Mesenchymal stem cell (in vitro differentiated cells and primary cell): ENCODE measurements at regions not wholly inside any gene's neighbourhood (a gene's known extent, or its start where the extent isn't known, plus 50 kb on each side); places are given as distances from the start of the nearest gene placed in this dataset.
"Not testable (repeated sequence)": the region's sequence is repeated elsewhere in the genome, so short reads cannot be mapped to it uniquely, and the experiment has no call there.

Source experiments
- DNase-seq: peaks from one replicate; pipeline ENCODE4 v3.0.0-alpha.2; 2013
- H2AFZ ChIP-seq: one replicate; pipeline ENCODE4 v1.6.1; 2013; ENCODE audit warnings: low read depth, mild to moderate bottlenecking, control low read depth, inconsistent platforms, low read length, moderate library complexity
- H2AK5ac ChIP-seq: 2 replicates; pipeline ENCODE4 v1.6.1; 2013; ENCODE audit warnings: low read length, moderate library complexity, mild to moderate bottlenecking, inconsistent platforms; ENCODE audit not compliant: severe bottlenecking
- H2BK120ac ChIP-seq: one replicate; pipeline ENCODE4 v1.6.1; 2013; ENCODE audit warnings: low read depth, mild to moderate bottlenecking, inconsistent platforms, low read length, moderate library complexity
- H2BK12ac ChIP-seq, 2 experiments: one replicate each; pipeline ENCODE4 v1.6.1; 2013; ENCODE audit warnings: inconsistent platforms in 2 of 2, low read length in 2 of 2, mild to moderate bottlenecking in 2 of 2, moderate library complexity in 2 of 2, control low read depth in 1 of 2
- H2BK15ac ChIP-seq: one replicate; pipeline ENCODE4 v1.6.1; 2013; ENCODE audit warnings: mild to moderate bottlenecking, low read depth, inconsistent platforms; ENCODE audit not compliant: poor library complexity, severe bottlenecking
- H2BK5ac ChIP-seq: 2 replicates; pipeline ENCODE4 v1.6.1; 2013; ENCODE audit warnings: low read depth, mild to moderate bottlenecking, low read length, control low read depth, inconsistent platforms; ENCODE audit not compliant: poor library complexity, severe bottlenecking
- H3K14ac ChIP-seq, 2 experiments: one replicate each; pipeline ENCODE4 v1.6.1; 2013; ENCODE audit warnings: inconsistent platforms in 2 of 2, low read length in 2 of 2, control low read depth in 1 of 2, mild to moderate bottlenecking in 1 of 2, moderate library complexity in 1 of 2
- H3K18ac ChIP-seq, 2 experiments: one replicate each; pipeline ENCODE4 v1.6.1; 2013; ENCODE audit warnings: inconsistent platforms in 2 of 2, low read length in 2 of 2, control low read depth in 1 of 2, low read depth in 1 of 2, mild to moderate bottlenecking in 1 of 2
- H3K23ac ChIP-seq, 2 experiments: one replicate each; pipeline ENCODE4 v1.6.1; 2013; ENCODE audit warnings: inconsistent platforms in 2 of 2, low read length in 2 of 2, mild to moderate bottlenecking in 2 of 2, moderate library complexity in 2 of 2, control low read depth in 1 of 2
- H3K27ac ChIP-seq: 2 replicates; pipeline ENCODE4 v1.5.1; 2013; ENCODE audit warnings: mild to moderate bottlenecking, moderate library complexity, low read length, control low read depth, inconsistent platforms; ENCODE audit not compliant: poor library complexity, severe bottlenecking
- H3K27me3 ChIP-seq, 2 experiments: 2 replicates each; pipeline versions ENCODE4 v1.6.1 to v1.7.0; 2013; ENCODE audit warnings: low read length in 2 of 2, mild to moderate bottlenecking in 2 of 2, moderate library complexity in 2 of 2, control low read depth in 1 of 2, inconsistent platforms in 1 of 2; ENCODE audit not compliant: control insufficient read depth in 1 of 2, insufficient read depth in 1 of 2
- H3K36me3 ChIP-seq, 2 experiments: 2 replicates each; pipeline versions ENCODE4 v1.6.1 to v1.7.0; 2013; ENCODE audit warnings: low read length in 2 of 2, control low read depth in 1 of 2, inconsistent platforms in 1 of 2, low read depth in 1 of 2, mild to moderate bottlenecking in 1 of 2; ENCODE audit not compliant: insufficient read depth in 2 of 2, control insufficient read depth in 1 of 2
- H3K4ac ChIP-seq, 2 experiments: one replicate each; pipeline ENCODE4 v1.6.1; 2013; ENCODE audit warnings: inconsistent platforms in 2 of 2, low read length in 2 of 2, mild to moderate bottlenecking in 2 of 2, moderate library complexity in 2 of 2, control low read depth in 1 of 2, low read depth in 1 of 2
- H3K4me1 ChIP-seq: 2 replicates; pipeline ENCODE4 v1.6.1; 2013; ENCODE audit warnings: low read depth, low read length, control low read depth; ENCODE audit not compliant: control insufficient read depth, insufficient read depth
- H3K4me2 ChIP-seq: 2 replicates; pipeline ENCODE4 v1.6.1; 2013; ENCODE audit warnings: low read length, mild to moderate bottlenecking, inconsistent platforms; ENCODE audit not compliant: poor library complexity, severe bottlenecking
- H3K4me3 ChIP-seq, 2 experiments: 2 replicates each; pipeline versions ENCODE4 v1.5.1 to v1.7.0; 2013; ENCODE audit warnings: low read length in 2 of 2, mild to moderate bottlenecking in 2 of 2, control low read depth in 1 of 2, low read depth in 1 of 2; ENCODE audit not compliant: insufficient read depth in 1 of 2
- H3K79me1 ChIP-seq: replicated peaks from 2 replicates; pipeline ENCODE4 v1.6.1; 2013; ENCODE audit warnings: mild to moderate bottlenecking, control low read depth, low read length, inconsistent platforms; ENCODE audit not compliant: poor library complexity, severe bottlenecking
- H3K9ac ChIP-seq: 2 replicates; pipeline ENCODE4 v1.7.0; 2013; ENCODE audit warnings: mild to moderate bottlenecking, low read length, moderate library complexity
- H3K9me3 ChIP-seq: 2 replicates; pipeline ENCODE4 v1.7.0; 2013; ENCODE audit warnings: mild to moderate bottlenecking, low read length; ENCODE audit not compliant: control insufficient read depth
- H4K8ac ChIP-seq: one replicate; pipeline ENCODE4 v1.6.1; 2013; ENCODE audit warnings: inconsistent platforms, mild to moderate bottlenecking, low read length, moderate library complexity
- H4K91ac ChIP-seq: one replicate; pipeline ENCODE4 v1.6.1; 2013; ENCODE audit warnings: mild to moderate bottlenecking, low read length, inconsistent platforms
- WGBS: methylation state at CpG from one replicate; pipeline ENCODE4 v1.1.7; 2013; ENCODE audit warnings: mixed read lengths; 5-methylcytosine and 5-hydroxymethylcytosine counted together

DNA sequence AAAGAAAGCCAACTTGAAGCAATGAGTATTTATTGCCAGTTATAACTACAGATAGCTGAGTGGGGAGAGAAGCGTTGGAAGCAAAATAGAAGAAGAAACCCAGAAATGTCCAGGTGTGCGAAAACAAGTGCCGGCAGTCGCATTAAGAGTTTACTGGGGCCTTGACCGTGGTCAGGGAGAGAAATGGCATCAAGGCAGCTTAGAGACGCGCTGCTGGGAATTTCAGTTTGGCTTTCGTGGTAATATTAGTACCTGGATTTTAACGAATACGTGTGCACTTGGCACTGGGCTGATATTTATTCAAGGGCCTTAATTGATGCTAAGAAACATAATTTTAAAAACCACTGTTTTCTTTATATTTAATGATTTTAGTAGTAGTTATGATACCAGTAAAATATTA, 767.9 kb upstream of the TPTE start:
- not testable (repeated sequence) for H3K79me1 ChIP-seq, H4K91ac ChIP-seq, H4K8ac ChIP-seq, H3K4me1 ChIP-seq, H2BK15ac ChIP-seq, H2AK5ac ChIP-seq, H3K23ac ChIP-seq, H3K27me3 ChIP-seq, H3K18ac ChIP-seq, H3K4me2 ChIP-seq, H3K4me3 ChIP-seq, H3K27ac ChIP-seq, H3K14ac ChIP-seq, H3K9ac ChIP-seq, H3K4ac ChIP-seq, H2AFZ ChIP-seq, H2BK12ac ChIP-seq, DNase-seq, H2BK5ac ChIP-seq, H2BK120ac ChIP-seq, H3K36me3 ChIP-seq
- WGBS = 75% methylated on average over 10 of the region's 10 CpGs
- H3K9me3 ChIP-seq = peaks cover 24% of the 10 kb centered on the region

DNA sequence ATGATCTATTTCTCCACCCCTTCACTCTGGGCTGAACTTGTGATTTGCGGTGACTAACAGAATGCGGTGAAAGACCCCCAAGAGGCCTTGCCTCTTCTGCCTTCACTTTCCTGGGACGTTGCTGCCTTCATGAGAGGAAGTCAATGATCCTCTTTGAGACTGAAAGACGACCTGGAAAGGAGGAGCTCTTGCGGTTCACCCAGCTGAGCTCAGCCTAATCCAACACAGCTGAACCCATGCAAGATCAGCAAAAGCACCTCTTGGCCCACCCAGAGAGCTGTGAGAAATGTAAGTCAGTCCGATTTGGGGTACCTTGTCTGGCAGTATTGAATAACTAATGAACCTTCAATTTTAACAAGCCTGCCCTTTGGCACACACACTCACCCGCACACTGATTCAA, 767.4 kb upstream of the TPTE start:
- Histone ChIP-seq H4K8ac (no peak overlapping the region), H2BK120ac (no peak overlapping the region), H3K4me2 (no peak overlapping the region), H3K4me3 (no peak overlapping the region), H2BK15ac (no peak overlapping the region), H3K27me3 (no peaks in the 10 kb centered on the region), H3K79me1 (no peaks in the 10 kb centered on the region), H3K9ac (no peak overlapping the region), H3K14ac (no peak overlapping the region), H3K23ac (no peak overlapping the region), H2BK12ac (no peak overlapping the region), H2AFZ (no peak overlapping the region), H4K91ac (no peak overlapping the region), H3K36me3 (no peaks in the 10 kb centered on the region), H3K18ac (no peak overlapping the region), H3K9me3 (peaks cover 24% of the 10 kb centered on the region), H3K4me1 (no peaks in the 10 kb centered on the region), H2BK5ac (no peak overlapping the region), H2AK5ac (no peak overlapping the region), H3K4ac (no peak overlapping the region), H3K27ac (no peak overlapping the region)
- no peak for DNase-seq
- 55% methylated on average over 6 of the region's 7 CpGs for WGBS

DNA sequence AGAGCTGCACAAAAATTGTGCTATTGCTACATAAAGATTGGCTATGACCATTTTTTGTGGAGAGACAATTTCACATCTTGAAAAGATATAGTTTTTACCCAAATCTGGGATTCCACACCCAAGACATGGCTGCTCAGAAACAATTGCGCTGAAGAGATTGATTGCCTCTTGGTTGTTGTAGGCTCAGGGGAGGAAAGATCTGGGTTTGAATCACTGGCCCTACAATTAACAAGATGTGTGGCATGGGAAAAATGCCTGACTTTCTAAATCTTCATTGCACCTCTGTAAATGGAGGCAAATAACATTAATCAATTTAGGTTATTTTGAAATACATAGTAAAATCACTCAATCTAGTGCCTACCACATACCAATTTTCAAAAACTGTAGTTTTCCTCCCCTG, 766.9 kb upstream of the TPTE start:
- not testable (repeated sequence) for H3K14ac ChIP-seq, H3K4me3 ChIP-seq, H2AFZ ChIP-seq, H3K4me2 ChIP-seq, H3K4ac ChIP-seq, H3K23ac ChIP-seq, H2BK12ac ChIP-seq, H3K4me1 ChIP-seq, H2BK15ac ChIP-seq, H2BK5ac ChIP-seq, H3K9ac ChIP-seq, H2BK120ac ChIP-seq, H3K79me1 ChIP-seq, H3K36me3 ChIP-seq, H2AK5ac ChIP-seq, H4K91ac ChIP-seq, H3K27me3 ChIP-seq, H3K18ac ChIP-seq, H3K27ac ChIP-seq, DNase-seq, H4K8ac ChIP-seq
- WGBS = 18% methylated on average over 1 of the region's 1 CpG
- H3K9me3 ChIP-seq = peaks cover 24% of the 10 kb centered on the region

DNA sequence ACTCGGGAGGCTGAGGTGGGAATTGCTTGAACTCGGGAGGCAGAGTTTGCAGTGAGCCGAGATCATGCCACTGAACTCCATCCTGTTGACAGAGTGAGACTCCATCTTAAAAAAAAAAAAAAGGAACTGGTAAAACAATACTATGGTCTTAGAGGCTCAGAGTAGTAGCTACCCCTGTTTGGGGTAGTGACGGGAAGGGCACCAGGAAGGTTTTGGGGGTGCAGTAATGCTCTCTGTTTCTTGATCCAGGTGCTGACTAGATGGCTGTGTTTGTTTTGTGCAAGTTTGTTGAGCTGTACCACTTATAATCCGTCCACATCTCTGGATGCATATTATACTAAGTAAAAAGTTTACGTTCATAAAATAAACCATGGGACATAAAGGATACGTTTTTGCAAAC, 765.8 kb upstream of the TPTE start:
- Histone ChIP-seq H3K4me2 (no peak overlapping the region), H2AFZ (no peak overlapping the region), H4K91ac (no peak overlapping the region), H3K27me3 (no peaks in the 10 kb centered on the region), H2BK15ac (no peak overlapping the region), H3K9ac (no peak overlapping the region), H3K18ac (no peak overlapping the region), H3K4me1 (no peaks in the 10 kb centered on the region), H3K23ac (no peak overlapping the region), H2AK5ac (no peak overlapping the region), H4K8ac (no peak overlapping the region), H2BK5ac (no peak overlapping the region), H3K27ac (no peak overlapping the region), H3K14ac (no peak overlapping the region), H3K4me3 (no peak overlapping the region), H2BK12ac (no peak overlapping the region), H3K9me3 (peaks cover 23% of the 10 kb centered on the region), H3K79me1 (no peaks in the 10 kb centered on the region), H3K4ac (no peak overlapping the region), H3K36me3 (no peaks in the 10 kb centered on the region), H2BK120ac (no peak overlapping the region)
- 47% methylated on average over 4 of the region's 7 CpGs for WGBS
- no peak for DNase-seq
